GM18505 (cell line): ENCODE measurements at regions not wholly inside any gene's neighbourhood (a gene's known extent, or its start where the extent isn't known, plus 50 kb on each side); places are given as distances from the start of the nearest gene placed in this dataset.
"Not testable (repeated sequence)": the region's sequence is repeated elsewhere in the genome, so short reads cannot be mapped to it uniquely, and the experiment has no call there.

Source experiments
- ATAC-seq: cut with Tn5 transposase; IDR thresholded peaks from one replicate; pipeline ENCODE4 v1.9.1; 2021; ENCODE audit not compliant: unreplicated experiment
- POLR2A ChIP-seq: IDR thresholded peaks from 4 replicates; pipeline ENCODE4 v1.6.1; 2011; ENCODE audit warnings: borderline replicate concordance; ENCODE audit not compliant: insufficient read depth, insufficient read length; ENCODE audit errors: extremely low read depth

DNA sequence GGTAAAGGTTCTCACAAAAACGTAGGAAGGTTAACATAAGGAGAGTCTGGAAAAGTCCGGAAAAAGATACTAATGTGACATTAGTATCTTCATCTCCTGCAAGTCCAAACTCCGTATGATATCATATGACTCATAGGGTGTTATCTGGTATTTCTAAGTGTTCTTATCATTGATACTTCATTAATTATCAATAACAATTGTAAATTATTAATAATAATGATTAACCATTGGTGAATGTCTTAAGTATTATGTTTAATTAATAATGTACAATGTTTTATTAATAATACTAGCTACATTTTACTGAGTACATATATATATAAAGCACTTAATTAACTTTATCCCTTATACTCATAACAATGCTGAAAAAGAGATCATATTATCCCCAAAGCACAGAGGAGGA lies 402.4 kb downstream of the SEMA3D start:
- ATAC-seq: no peak
- no peak for TF ChIP-seq POLR2A

DNA sequence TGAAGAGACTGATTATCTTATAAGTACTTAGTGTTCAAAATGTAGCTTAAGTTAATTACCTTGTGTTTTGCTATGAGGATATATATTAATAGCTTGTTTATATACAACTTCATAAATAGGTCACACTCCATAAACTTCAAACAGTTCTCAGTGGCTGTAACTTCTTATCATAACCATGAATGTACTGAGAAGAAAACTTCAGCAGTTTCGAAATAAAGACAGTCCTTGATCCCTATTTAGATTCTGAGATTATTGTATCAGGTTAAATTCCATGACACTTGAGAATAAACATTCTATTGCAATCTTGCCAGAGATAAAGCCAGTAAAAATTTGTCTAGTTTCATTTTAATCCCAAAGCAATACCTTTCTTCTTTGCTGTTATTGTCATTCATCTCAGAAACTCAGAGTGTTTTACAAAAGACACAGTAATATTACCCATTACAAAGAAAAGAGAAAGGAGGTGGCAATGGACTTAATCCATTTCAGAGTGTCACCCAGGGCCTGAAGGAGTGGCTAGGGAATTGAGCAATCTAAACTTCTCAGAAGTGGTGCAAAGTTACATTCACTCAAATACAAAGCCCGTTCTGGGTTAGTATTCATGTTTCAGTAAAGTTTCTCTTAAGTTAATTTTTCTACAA lies 403.6 kb downstream of the SEMA3D start:
- no peak for ATAC-seq
- no peak for TF ChIP-seq POLR2A

DNA sequence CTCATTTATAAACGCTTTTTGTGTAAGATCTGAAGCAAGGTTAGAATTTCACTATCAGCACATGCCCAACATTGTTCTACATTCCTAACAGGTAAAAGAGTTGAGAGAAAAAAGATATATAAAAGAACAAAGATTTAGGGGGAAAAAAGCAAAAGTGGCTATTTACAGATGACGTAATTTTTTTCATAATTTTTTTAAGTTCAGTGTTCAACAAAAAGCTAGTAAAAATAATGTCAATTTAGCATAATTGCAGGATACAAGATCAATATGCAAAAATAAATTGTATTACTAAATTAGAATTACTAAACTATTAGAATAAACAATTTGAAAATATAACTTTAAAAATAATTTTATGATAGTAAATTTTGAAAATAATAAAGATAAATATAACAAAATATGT lies 405.0 kb downstream of the SEMA3D start:
- ATAC-seq: no peak
- no peak for TF ChIP-seq POLR2A

DNA sequence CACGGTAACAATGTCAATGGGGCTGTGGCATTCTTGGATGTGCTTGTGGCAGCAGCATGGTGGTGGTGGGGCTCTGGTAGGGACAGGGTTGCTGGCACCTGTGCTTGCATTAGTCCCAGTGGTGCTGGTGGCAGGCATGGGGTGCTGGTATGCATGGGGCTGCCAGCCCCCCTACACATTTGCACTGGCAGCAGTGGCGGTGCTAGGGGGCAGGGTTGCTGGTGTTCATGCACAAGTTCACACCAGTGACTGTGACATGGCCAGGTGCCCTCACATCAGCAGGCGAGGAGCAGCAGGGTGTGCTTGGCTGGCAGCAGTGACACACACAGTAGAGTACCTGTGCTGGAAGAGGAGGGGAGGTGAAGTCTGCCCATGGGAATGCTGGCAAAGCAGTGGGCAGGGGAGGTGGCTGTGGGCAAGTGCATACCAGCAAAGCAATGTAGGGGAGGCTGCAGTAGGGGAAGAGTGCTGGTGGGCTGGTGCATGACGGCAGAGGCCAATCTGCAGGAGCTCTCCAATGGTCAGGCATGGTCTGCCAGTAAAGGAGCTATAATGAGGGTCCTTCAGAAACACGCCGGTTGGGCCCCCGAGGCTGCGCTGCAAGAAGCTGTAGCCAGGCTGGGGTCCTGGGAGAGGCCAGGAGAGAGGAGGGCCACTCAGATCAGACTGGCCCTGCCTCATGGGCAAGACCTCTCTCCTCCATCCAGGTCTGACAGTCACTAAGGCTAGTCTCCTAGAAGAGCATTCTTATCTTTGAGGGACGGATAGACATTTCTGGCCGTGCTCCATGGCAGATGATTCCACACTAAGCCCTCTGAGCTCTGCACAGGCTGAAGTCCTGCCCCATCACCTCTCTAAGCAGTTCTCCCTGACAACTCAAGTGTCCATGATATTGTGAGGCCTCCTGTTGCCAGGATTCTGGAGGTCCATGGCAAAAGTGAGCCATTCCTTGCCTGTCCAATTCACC lies 406.4 kb downstream of the SEMA3D start:
- ATAC-seq: no peak
- TF ChIP-seq POLR2A: no peak

DNA sequence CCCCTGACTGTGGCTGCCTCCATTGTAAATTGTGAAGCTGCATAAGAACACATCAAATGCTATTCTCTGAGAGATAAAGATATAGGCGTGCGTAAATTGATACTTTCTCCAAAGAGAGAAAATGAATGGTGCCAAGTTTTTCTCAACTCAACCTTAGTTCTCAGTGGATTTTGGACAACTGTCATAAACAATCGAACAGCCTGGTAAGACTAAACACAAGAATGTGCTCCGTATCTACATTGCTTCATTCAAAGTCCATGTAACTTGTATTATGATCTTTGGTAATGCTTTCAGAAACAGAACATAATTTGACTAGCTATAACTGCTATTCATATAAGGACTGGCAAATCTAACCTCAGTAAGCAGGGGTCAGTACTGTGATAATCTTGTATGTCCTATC lies 429.1 kb downstream of the SEMA3D start:
- no peak for TF ChIP-seq POLR2A

DNA sequence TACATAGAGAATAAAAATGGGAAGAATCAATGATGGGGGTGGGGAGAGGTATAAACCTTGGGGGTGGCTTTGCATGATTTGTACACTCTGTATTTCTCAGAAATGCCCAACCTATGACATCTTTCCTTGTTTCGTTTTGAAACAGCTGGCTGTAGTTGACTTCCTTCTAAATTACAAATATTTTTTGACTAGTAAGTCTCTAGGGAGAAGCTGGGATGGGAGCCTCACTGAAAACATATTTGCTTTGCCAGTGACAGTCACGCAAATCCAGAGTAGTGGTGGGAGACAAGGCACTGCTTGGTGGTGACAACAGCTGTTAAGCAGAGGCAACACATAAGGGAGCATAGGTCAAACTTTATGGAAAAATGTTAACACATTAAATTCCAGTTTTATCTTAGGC lies 440.5 kb downstream of the SEMA3D start:
- no peak for TF ChIP-seq POLR2A
- no peak for ATAC-seq

More for the DNA sequence above, 429.1 kb downstream of the SEMA3D start:
- no peak for ATAC-seq

DNA sequence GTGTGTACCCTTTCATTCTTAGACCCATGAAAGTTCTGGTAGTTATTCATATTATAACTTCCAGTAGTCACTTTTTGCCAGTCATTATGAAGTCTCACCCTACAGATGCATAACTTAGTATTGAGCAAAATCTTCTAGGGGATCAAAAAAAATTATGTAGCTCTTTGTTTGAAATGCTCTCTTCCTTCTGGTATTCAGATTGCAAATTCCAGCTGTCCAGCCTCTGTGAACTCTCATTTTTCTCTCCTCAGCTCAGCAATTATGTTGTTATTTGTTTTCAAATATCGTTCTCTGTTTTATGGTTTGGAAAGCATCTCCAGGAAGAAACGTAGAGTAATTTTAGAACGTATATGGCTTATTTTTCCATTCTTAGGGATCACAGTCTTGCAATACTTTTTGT lies 442.5 kb downstream of the SEMA3D start:
- no peak for ATAC-seq
- no peak for TF ChIP-seq POLR2A

DNA sequence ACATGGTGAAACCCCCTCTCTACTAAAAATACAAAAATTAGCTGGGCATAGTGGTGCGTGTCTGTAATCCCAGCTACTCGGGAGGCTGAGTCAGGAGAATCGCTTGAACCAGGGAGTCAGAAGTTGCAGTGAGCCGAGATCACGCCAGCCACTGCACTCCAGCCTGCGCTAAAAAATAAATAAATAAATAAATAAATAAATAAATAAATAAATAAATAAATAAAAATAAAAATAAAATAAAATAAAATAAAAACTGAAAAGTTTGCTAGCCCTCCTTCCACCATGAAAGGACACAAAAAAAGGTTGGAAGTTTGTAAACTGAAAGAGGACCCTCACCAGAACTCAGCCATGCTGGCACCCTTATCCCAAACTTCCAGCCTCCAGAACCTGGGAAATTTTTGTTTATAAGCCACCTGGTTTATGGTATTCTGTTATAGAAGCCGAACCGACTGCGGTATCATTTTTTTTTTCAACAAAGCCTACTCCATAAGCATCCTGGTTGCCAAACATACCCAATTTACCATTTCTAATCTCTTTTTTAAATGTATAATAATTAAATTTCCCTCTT lies 448.2 kb downstream of the SEMA3D start:
- ATAC-seq: no peak
- TF ChIP-seq POLR2A: no peak

DNA sequence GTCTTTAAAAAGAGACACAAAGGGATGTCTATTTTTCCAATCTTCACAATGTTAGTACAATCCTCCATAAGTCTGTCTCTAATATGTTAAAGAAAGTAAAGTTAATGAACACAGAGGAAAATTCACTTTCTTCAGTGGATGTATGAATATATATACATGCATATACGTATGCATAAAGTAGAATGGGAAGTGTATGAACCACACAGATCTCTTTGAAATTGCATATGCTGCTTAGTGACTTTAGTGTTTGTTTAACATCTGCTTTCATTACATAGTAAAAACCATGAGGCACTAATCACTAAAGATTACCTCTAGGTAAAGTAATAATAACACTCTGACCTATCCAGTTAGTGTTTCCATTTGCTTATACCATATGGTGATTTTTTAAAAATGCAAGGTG lies 451.2 kb downstream of the SEMA3D start:
- TF ChIP-seq POLR2A: no peak
- ATAC-seq: no peak

DNA sequence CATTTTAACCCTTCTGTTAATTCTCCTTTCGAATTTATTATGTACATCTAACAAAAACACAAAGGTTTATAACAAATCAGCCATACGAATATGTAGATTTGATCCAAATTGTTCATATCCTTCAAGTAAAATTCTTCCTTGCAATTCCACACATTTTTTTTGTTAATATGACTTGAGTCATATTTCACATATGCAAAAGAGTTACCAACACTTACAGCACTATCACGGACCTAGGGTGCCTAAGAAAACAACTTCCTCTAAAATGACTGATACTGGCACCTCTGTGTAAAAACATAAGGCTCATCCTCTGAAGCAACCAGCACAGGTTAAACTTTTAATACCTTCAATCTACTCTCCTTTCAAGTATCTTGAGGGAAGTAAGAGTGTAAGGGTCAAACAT lies 451.8 kb downstream of the SEMA3D start:
- no peak for ATAC-seq
- no peak for TF ChIP-seq POLR2A

DNA sequence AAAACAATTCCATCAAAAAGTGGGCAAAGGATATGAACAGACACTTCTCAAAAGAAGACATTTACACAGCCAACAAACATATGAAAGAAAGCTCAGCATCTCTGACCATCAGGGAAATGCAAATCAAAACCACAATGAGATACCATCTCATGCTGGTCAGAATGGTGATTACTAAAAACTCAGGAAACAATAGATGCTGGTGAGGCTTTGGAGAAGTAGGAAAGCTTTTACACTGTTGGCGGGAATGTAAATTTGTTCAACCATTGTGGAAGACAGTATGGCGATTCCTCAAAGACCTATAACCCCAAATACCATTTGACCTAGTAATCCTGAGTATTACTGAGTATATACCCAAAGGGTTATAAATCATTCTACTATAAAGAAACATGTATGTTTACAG lies 452.9 kb downstream of the SEMA3D start:
- ATAC-seq: not testable (repeated sequence)

DNA sequence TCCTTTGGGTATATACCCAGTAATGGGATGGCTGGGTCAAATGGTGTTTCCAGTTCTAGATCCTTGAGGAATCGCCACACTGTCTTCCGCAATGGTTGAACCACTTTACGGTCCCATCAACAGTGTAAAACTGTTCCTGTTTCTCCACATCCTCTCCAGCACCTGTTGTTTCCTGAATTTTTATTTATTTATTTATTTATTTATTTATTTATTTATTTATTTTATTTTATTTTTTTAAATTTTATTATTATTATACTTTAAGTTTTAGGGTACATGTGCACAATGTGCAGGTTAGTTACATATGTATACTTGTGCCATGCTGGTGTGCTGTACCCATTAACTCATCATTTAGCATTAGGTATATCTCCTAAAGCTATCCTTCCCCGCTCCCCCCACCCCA lies 456.0 kb downstream of the SEMA3D start:
- not testable (repeated sequence) for ATAC-seq

DNA sequence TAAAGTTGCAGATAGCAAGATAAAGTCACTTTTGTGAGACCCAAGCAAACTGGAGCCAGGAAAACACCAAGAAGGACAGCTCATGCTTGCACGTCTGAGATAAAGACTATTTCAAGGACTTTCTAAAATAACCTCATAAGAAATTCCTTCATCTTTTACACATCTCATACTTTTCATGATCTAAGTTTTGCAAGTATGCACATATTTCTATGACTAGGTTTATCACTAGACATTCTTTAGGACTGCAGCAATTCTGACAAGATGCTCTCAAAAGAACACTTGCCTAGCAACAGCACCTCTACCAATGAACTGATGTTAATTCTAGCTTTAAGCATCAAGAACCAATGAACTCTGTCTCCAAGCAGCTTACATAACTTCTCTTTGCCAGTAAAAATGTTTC lies 457.6 kb downstream of the SEMA3D start:
- no peak for ATAC-seq
- no peak for TF ChIP-seq POLR2A

DNA sequence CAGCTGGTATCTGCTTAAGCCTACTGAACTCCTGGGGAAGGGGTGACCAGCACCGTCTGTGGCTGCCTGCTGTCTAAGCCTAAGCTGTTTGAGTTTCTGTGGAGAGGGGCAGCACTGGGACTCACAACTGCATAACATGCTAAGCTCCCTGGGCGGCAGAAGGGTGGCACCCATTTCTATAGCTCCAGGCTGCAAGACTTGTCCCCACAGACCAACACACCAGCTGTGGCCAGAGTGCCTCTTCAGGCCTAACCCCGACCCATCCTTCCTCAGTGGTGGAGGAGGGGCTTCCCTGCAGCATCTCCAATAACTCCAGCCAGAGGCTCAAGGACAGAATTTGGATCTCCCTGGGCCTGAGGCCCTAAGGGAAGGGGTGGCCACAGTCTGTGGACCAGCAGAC lies 464.1 kb downstream of the SEMA3D start:
- TF ChIP-seq POLR2A: no peak
- ATAC-seq: no peak
